HG02678 (cell line): ENCODE measurements at regions not wholly inside any gene's neighbourhood (a gene's known extent, or its start where the extent isn't known, plus 50 kb on each side); places are given as distances from the start of the nearest gene placed in this dataset.

Experiments
- ATAC-seq: cut with Tn5 transposase; IDR thresholded peaks from one replicate; pipeline ENCODE4 v1.9.1; 2021; ENCODE audit warnings: mild to moderate bottlenecking, moderate library complexity; ENCODE audit not compliant: unreplicated experiment

GRCh38 chr4:110770353-110770752 is 147.5 kb upstream of the PITX2 start:
- no peak for ATAC-seq

GRCh38 chr4:110778521-110778920 is 155.6 kb upstream of the PITX2 start:
- ATAC-seq, result no peak

GRCh38 chr4:110780538-110780937 is 157.7 kb upstream of the PITX2 start:
- ATAC-seq, result no peak

- no peak for ATAC-seq
Measured at GRCh38 chr4:110781944-110782343, 159.1 kb upstream of the PITX2 start.

GRCh38 chr4:110787109-110787508 is 164.2 kb upstream of the PITX2 start:
- no peak for ATAC-seq

GRCh38 chr4:110787707-110788106 is 164.8 kb upstream of the PITX2 start:
- no peak for ATAC-seq

- no peak for ATAC-seq
Measured at GRCh38 chr4:110788302-110788701, 165.4 kb upstream of the PITX2 start.

GRCh38 chr4:110792036-110792435 is 169.2 kb upstream of the PITX2 start:
- ATAC-seq, result no peak

- ATAC-seq, result no peak
Measured at GRCh38 chr4:110793381-110793801, 170.5 kb upstream of the PITX2 start.

GRCh38 chr4:110793890-110794554 is 171.1 kb upstream of the PITX2 start:
- no peak for ATAC-seq

- ATAC-seq, result no peak
Measured at GRCh38 chr4:110795971-110796370, 173.1 kb upstream of the PITX2 start.

GRCh38 chr4:110797486-110797885 is 174.6 kb upstream of the PITX2 start:
- ATAC-seq, result no peak

- no peak for ATAC-seq
Measured at GRCh38 chr4:110798687-110799086, 175.8 kb upstream of the PITX2 start.

GRCh38 chr4:110799211-110799610 is 176.3 kb upstream of the PITX2 start:
- ATAC-seq, result no peak

GRCh38 chr4:110801591-110801990 is 178.7 kb upstream of the PITX2 start:
- no peak for ATAC-seq

GRCh38 chr4:110808351-110808878 is 185.5 kb upstream of the PITX2 start:
- ATAC-seq, result peak; percentile 80

- ATAC-seq, result no peak
Measured at GRCh38 chr4:110815950-110816349, 193.1 kb upstream of the PITX2 start.

GRCh38 chr4:110816367-110816766 is 193.5 kb upstream of the PITX2 start:
- no peak for ATAC-seq

GRCh38 chr4:110821186-110821585 is 198.3 kb upstream of the PITX2 start:
- ATAC-seq, result no peak

- no peak for ATAC-seq
Measured at GRCh38 chr4:110823251-110823650, 200.4 kb upstream of the PITX2 start.

GRCh38 chr4:110824344-110824743 is 201.5 kb upstream of the PITX2 start:
- ATAC-seq, result no peak

- ATAC-seq, result no peak
Measured at GRCh38 chr4:110826656-110827055, 203.8 kb upstream of the PITX2 start.

GRCh38 chr4:110830461-110830860 is 207.6 kb upstream of the PITX2 start:
- ATAC-seq, result no peak
